ENCODE measurements at regions not wholly inside any gene's neighbourhood (a gene's known extent, or its start where the extent isn't known, plus 50 kb on each side); places are given as distances from the start of the nearest gene placed in this dataset.

DNA sequence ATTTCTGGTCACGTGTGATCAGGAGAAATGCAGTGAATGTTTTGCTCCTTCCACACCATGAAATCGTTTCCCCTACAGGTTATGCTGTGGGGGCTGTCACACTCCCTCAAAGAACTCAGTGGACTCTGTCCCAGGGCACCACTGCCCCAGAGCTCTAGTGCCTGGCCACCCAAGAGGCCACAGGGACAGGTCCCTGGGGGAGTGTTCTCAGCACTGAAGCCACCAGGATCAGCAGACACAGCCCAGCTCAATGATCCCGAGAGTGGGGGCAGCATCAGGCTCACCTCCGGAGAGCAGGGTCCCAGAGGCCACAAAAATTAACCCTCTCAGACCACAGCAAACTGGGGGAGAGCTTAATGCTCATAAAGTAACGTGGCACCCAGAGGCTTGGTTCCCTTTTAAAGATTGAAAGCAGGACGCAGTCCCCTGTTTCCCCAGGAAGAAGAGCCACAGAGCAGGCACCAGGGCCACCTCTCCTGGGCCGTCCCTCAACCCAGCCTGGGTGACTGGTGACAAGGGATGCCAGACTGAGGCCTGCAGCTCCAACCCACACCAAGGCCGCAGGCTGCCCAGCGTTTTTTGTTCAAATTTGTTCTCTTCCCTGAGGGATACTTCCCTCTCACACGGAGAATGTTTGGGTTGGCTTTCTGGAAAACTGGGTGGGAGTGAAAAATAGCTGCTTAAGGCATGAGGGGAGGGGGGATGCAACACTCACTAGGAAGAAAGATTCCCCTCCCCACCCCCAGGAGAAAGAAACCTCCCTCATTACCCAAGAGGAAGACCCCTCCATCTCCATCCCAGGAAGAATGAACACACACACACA lies 123.3 kb upstream of the IGF1R start:
- H3K4me3 Mint-ChIP-seq: no peak overlapping the region
- no peaks in the 10 kb centered on the region for H3K4me1 Mint-ChIP-seq

DNA sequence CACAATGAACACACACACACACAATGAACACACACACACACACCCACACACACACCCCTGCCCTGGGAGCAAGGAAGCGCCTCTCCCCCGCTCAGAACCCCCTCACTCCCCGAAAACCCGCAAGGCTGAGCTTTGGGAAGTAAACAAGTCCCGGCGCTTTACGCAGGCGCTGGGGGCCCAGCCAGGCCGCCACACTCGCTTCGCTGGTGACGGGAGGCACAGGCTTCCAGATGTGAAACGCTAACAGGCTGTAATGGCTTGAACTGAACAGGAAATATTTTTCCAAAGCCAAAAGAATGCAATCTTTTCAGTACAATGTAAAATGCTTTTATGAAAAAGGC lies 122.7 kb upstream of the IGF1R start:
- ATAC-seq: no peak
- H3K9me3 Mint-ChIP-seq: no peaks in the 10 kb centered on the region
- no peak overlapping the region for H3K27ac Mint-ChIP-seq
- peaks cover 31% of the 10 kb centered on the region for H3K27me3 Mint-ChIP-seq
- H3K4me3 Mint-ChIP-seq: no peak overlapping the region
- no peaks in the 10 kb centered on the region for H3K36me3 Mint-ChIP-seq
- H3K4me1 Mint-ChIP-seq: peaks cover under 1% of the 10 kb centered on the region

More for the DNA sequence above, 123.3 kb upstream of the IGF1R start:
- Mint-ChIP-seq H3K27me3 (peaks cover 31% of the 10 kb centered on the region), H3K36me3 (no peaks in the 10 kb centered on the region), H3K27ac (no peak overlapping the region), H3K9me3 (no peaks in the 10 kb centered on the region)
- ATAC-seq: no peak

DNA sequence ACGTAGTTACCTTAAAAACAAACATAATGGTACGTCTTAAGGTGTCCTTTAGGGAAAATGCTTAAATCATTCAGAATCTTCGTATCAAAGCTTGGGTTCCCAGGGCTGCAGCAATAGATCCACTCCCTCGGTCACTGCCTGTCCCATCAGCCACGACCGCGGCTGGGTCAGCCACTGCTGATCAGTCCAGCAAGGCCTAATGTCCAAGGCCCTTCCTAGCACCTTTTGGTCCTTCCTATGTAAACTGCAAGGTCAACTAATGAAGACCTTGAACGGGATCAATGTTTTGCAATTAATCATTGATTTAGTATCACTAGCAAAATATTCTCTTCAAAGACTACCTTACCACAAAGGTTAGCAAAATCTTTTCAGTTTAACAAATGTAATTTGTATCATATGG lies 122.2 kb upstream of the IGF1R start:
- Mint-ChIP-seq H3K27ac (no peak overlapping the region), H3K36me3 (no peaks in the 10 kb centered on the region), H3K4me1 (peaks cover 4% of the 10 kb centered on the region), H3K4me3 (no peak overlapping the region), H3K27me3 (peaks cover 31% of the 10 kb centered on the region), H3K9me3 (no peaks in the 10 kb centered on the region)
- no peak for ATAC-seq

DNA sequence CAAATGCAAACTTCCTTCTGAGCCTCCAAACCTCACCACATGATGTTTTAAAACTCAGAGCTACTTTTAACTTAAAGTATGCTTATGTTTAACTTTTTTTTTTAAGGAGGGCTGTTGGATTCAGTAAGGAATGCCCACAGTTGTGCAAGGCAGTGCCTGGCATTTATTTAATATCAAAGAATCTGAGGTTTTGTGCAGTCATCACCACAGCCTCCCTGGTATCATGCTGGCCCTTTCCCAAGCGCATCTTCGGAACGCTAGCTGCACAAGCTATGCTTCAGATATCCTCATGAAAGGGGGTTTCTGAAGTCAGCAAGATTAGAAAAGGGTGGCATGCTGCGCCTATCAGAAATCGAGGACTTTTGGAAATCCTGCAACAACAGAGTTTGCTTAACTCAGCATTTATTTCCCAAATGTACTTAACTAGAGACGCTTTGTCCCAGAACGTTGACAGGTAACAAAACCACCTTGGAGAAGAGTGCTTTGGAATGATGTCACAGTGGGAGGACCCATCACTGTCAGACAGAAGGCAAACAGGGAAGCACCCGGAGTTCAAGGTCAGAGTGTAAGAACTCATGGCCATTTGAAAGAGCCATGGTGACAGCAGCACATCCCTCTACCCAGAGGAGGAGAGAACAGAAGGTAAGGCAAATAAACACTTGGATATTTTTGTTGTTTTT lies 120.2 kb upstream of the IGF1R start:
- H3K4me3 Mint-ChIP-seq: no peak overlapping the region
- no peaks in the 10 kb centered on the region for H3K36me3 Mint-ChIP-seq
- peaks cover 35% of the 10 kb centered on the region for H3K27me3 Mint-ChIP-seq
- ATAC-seq: no peak
- no peaks in the 10 kb centered on the region for H3K9me3 Mint-ChIP-seq
- H3K27ac Mint-ChIP-seq: no peak overlapping the region
- peaks cover 4% of the 10 kb centered on the region for H3K4me1 Mint-ChIP-seq

DNA sequence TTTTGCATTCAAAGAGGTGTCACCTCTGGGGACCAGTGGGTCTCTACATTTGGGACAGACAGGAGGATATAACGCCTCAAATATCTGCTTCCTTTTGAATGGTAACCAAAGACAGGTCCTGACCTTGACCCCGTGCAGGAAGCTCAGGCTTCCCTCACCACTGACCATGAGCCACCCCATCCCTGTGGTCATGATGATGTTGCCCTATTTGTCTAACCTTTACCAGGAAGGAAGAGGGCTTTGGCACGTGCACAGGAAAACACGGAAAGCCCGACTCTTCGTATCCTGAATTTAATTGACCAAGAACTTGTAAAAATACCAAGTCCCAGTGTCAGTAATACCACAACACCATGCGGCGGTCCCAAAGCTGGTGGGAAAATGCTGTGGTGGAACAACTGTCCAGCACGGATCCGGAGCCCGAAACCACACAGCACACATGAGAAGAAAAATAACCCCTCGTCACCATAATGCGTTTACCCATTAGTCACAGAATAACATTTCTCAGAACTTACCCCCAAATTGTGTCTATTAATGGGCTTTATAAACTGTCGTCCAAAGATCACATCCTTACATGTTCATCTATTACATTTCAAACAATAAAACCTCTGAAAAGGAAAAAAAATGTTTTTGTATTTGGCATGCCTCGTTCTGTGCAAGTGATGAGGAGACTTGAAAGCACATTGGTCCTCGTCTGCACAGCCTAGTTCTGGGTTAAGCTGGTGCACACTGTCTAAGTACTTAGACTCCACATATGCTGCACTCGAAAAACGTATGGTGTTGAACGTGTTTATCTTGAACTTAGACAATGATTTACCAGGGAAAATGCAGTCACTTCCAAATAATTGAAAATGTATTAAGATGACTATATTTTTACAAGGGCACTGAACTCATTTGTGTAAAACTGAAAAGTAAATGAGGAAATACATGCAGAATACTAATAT lies 118.9 kb upstream of the IGF1R start:
- no peak overlapping the region for H3K4me3 Mint-ChIP-seq
- ATAC-seq: no peak
- H3K4me1 Mint-ChIP-seq: peaks cover 4% of the 10 kb centered on the region
- peaks cover 34% of the 10 kb centered on the region for H3K27me3 Mint-ChIP-seq
- no peaks in the 10 kb centered on the region for H3K36me3 Mint-ChIP-seq
- no peak overlapping the region for H3K27ac Mint-ChIP-seq
- H3K9me3 Mint-ChIP-seq: no peaks in the 10 kb centered on the region

DNA sequence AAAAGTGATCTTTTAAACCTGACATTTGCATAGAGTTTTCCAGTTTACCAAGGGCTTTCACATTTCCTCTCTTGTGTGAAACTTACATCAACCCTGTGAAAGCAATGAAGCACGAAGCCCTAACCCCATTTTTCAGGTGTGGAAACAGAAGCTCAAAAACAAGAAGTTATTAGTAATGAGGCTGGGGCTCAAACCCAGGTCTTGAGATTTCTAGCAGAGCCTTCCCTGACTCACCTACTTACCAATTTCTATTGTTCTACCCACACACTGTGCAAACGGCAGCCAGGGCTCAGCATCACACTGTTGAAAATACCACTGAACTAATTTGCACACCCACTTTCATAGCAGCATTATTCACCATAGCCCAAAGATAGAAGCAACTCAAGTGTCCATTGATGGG lies 117.8 kb upstream of the IGF1R start:
- Mint-ChIP-seq H3K9me3 (no peaks in the 10 kb centered on the region), H3K36me3 (no peaks in the 10 kb centered on the region), H3K4me3 (no peak overlapping the region), H3K4me1 (peaks cover 4% of the 10 kb centered on the region), H3K27ac (no peak overlapping the region), H3K27me3 (peaks cover 28% of the 10 kb centered on the region)
- ATAC-seq: peak; percentile 88

DNA sequence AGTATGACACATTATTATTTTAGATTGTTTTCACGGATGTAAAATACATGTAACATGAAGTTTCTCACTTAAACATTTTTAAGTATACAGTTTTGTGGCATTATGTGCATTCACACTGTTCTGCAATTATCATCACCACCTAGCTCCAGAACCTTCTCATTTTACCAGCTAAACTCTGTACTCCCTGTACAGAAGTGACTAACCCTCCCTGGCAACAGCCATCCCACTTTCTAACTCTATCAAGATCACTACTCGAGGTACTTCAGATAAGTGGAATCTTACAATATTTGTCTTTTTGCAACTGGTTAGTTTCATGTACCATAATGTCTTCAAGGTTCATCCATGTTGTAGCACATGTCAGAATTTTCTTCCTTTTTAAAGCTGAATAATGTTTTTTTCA lies 116.3 kb upstream of the IGF1R start:
- H3K36me3 Mint-ChIP-seq: no peaks in the 10 kb centered on the region
- no peak for ATAC-seq
- H3K27me3 Mint-ChIP-seq: peaks cover 32% of the 10 kb centered on the region
- peaks cover 4% of the 10 kb centered on the region for H3K4me1 Mint-ChIP-seq
- no peak overlapping the region for H3K4me3 Mint-ChIP-seq
- no peak overlapping the region for H3K27ac Mint-ChIP-seq
- H3K9me3 Mint-ChIP-seq: no peaks in the 10 kb centered on the region

DNA sequence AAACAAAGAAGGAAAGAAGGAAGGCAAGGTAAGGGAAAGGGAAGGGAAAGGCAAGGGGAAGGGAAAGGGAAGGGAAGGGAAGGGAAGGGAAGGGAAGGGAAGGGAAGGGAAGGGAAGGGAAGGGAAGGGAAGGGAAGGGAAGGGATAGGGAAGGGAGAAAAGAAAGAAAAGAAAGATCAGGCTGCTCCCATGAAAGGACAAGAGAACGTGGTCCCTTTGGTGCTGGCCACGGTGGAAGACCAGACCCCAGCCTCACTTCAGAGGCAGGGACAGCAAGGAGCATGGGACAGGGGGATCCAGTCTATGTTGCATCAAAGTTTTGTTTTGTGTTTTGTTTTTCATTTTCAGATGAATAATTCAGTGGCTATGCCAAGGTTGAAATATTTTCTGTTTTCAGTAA lies 111.4 kb upstream of the IGF1R start:
- Mint-ChIP-seq H3K4me1 (no peaks in the 10 kb centered on the region), H3K27ac (no peak overlapping the region), H3K4me3 (no peak overlapping the region), H3K9me3 (no peaks in the 10 kb centered on the region), H3K27me3 (peaks cover 31% of the 10 kb centered on the region), H3K36me3 (no peaks in the 10 kb centered on the region)
- ATAC-seq: no peak

DNA sequence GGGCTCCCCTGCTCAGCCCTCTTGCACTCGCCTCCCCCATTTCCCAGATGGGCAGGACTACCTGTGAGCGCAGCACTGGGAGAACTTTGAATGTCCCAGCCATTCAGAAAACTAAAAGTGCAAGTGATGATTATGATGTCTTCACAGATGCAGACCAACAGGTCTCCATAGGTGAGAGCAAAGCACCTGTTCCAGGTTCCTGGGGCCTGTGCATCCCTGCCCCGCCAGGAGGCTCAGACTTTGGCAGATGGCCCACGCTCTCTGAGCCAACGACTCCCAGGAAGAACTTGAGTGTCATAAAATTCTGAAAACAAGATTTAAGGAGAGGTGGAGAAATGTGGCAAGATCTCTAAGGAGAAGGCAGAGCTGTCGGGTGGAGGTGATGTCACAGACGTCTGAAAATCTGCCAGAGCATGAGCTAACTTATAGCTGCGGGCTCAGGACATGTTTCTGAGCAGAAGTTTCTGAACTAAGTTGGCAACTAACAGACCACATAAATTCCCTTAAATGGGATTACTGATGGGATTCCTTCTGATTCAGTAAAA lies 110.8 kb upstream of the IGF1R start:
- peaks cover 31% of the 10 kb centered on the region for H3K27me3 Mint-ChIP-seq
- no peaks in the 10 kb centered on the region for H3K4me1 Mint-ChIP-seq
- no peak overlapping the region for H3K4me3 Mint-ChIP-seq
- H3K27ac Mint-ChIP-seq: no peak overlapping the region
- H3K9me3 Mint-ChIP-seq: no peaks in the 10 kb centered on the region
- no peak for ATAC-seq
- H3K36me3 Mint-ChIP-seq: no peaks in the 10 kb centered on the region

DNA sequence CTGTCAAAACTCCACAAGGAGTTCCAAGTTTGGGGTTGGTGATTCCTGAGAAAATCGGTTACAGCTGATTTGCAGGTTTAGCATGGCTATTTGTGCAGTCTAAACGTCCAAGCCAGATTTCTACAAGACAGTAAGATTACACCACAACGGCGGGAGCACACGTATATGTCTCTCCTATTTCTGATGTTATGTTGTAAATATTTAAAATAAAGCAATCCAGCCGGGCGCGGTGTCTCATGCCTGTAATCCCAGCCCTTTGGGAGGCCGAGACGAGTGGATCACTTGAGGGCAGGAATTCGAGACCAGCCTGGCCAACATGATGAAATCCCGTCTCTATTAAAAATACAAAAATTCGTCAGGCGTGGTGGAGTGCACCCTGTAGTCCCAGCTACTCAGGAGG lies 106.8 kb upstream of the IGF1R start:
- no peaks in the 10 kb centered on the region for H3K4me1 Mint-ChIP-seq
- no peak overlapping the region for H3K27ac Mint-ChIP-seq
- no peaks in the 10 kb centered on the region for H3K36me3 Mint-ChIP-seq
- no peak for ATAC-seq
- peaks cover 25% of the 10 kb centered on the region for H3K27me3 Mint-ChIP-seq
- H3K9me3 Mint-ChIP-seq: no peaks in the 10 kb centered on the region
- no peak overlapping the region for H3K4me3 Mint-ChIP-seq

DNA sequence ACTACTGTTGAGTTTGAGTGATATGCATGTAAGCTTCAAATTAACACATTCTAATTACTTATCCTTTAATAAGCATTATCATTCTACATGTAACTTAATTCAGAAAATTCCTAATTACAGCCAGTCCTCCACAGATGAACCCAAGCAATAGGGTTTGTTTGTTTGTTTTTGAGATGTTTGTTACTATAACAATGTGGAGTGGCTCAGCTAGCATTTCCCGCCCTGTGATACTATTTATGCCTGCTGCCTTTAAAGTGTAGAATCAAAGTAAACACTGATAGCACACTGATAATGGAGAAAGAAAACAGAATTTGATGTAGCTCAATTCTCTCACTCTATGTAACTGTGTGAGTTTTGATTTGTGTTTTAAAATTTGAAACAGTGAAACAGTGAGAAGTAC lies 105.1 kb upstream of the IGF1R start:
- Mint-ChIP-seq H3K36me3 (no peaks in the 10 kb centered on the region), H3K4me3 (no peak overlapping the region), H3K27ac (no peak overlapping the region), H3K27me3 (peaks cover 27% of the 10 kb centered on the region), H3K4me1 (peaks cover 13% of the 10 kb centered on the region), H3K9me3 (no peaks in the 10 kb centered on the region)
- no peak for ATAC-seq

DNA sequence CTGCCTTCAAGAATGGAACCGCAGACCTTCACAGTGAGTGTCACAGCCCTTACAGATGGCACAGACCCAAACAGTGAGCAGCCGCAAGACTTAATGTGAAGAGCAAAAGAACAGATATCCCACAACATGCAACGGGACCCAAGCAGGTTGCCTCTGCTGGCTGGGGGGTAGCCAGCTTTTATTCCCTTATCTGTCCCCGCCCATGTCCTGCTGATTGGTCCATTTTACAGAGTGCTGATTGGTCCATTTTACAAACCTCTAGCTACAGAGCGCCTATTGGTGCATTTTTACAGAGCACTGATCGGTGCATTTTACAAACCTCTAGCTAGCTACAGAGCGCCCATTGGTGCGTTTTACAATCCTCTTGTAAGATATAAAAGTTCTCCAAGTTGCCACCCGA lies 102.0 kb upstream of the IGF1R start:
- H3K27ac Mint-ChIP-seq: no peak overlapping the region
- no peak for ATAC-seq
- no peak overlapping the region for H3K4me3 Mint-ChIP-seq
- peaks cover 16% of the 10 kb centered on the region for H3K4me1 Mint-ChIP-seq
- peaks cover 3% of the 10 kb centered on the region for H3K9me3 Mint-ChIP-seq
- H3K36me3 Mint-ChIP-seq: no peaks in the 10 kb centered on the region
- peaks cover 41% of the 10 kb centered on the region for H3K27me3 Mint-ChIP-seq

DNA sequence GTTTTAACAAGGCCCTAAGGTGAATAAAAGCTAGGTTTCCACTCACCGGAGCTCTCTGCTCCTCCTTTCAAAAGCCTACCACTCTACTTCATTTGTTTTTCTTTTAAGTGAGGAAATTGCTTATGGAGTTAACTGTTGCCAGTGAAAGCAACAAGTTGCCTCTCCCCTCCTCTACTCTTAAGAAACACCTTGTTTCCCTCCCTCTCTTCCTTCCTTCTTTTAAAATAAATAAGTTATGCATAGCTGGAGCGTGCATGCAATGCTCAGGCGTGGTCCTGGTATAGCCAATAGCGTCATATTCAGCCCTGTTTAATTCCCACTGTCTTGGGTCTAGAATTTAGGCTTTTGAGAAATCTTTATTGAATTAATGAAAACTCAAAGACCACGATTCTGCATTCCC lies 101.1 kb upstream of the IGF1R start:
- H3K27me3 Mint-ChIP-seq: peaks cover 41% of the 10 kb centered on the region
- peak overlapping the region; percentile 77 for H3K4me3 Mint-ChIP-seq
- no peaks in the 10 kb centered on the region for H3K36me3 Mint-ChIP-seq
- ATAC-seq: no peak
- H3K4me1 Mint-ChIP-seq: peaks cover 16% of the 10 kb centered on the region
- H3K27ac Mint-ChIP-seq: no peak overlapping the region
- H3K9me3 Mint-ChIP-seq: peaks cover 3% of the 10 kb centered on the region

DNA sequence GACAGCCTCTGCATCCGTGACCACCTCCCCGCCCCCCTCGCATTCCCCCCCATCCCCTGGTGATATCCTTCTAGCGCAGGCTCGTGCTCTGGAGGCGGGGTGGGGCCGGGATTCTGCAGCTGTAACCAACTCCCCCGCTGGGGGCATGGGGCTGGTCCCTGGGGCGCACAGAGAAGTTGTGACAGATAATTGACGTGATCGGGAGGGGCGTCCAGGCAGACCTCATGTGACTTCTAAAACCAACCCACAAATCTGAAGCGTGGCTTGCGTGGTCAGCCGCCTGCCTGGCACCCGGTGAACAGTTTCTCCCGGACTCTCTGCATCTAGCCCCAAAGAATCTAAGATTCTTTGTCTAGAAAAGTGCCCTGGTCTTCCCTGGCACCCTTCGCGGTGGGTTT lies 100.6 kb upstream of the IGF1R start:
- peaks cover 16% of the 10 kb centered on the region for H3K4me1 Mint-ChIP-seq
- H3K36me3 Mint-ChIP-seq: no peaks in the 10 kb centered on the region
- H3K27ac Mint-ChIP-seq: peak overlapping the region; percentile 68
- ATAC-seq: peak; percentile 57
- H3K27me3 Mint-ChIP-seq: peaks cover 41% of the 10 kb centered on the region
- peak overlapping the region; percentile 77 for H3K4me3 Mint-ChIP-seq
- peaks cover 3% of the 10 kb centered on the region for H3K9me3 Mint-ChIP-seq

Measured in stimulated activated memory B cell treated with anti-CD40 and anti-IgM and Interleukin-4, amounts not matched to agents 10 μg/mL and 1 μg/mL and 100 μg/mL, for 72 hours (primary cell).